Neural cell (in vitro differentiated cells): ENCODE measurements at regions not wholly inside any gene's neighbourhood (a gene's known extent, or its start where the extent isn't known, plus 50 kb on each side); places are given as distances from the start of the nearest gene placed in this dataset.

Experiments
- H2AFZ ChIP-seq: fragments of 200-600, 300-800 bp; sonication (generic), shearing (Covaris generic); 2 replicates; pipeline ENCODE4 v1.6.0; 2014; ENCODE audit warnings: low read depth, mild to moderate bottlenecking, antibody characterized with exemption, low read length, moderate library complexity
- H3F3A ChIP-seq: fragments of 200-600 bp; shearing (Covaris generic); 2 replicates; pipeline ENCODE4 v1.6.1; 2016; ENCODE audit warnings: mild to moderate bottlenecking, moderate library complexity, mixed read lengths, antibody characterized with exemption, low read length; ENCODE audit not compliant: insufficient read depth, poor library complexity, severe bottlenecking
- H3K27ac ChIP-seq: fragments of 200-600, 300-800 bp; sonication (generic), shearing (Covaris generic); 2 replicates; pipeline ENCODE4 v1.5.1; 2014; ENCODE audit warnings: mild to moderate bottlenecking, low read length, moderate library complexity
- H3K27me3 ChIP-seq: fragments of 300-800, 200-600 bp; sonication (generic), shearing (Covaris generic); 2 replicates; pipeline ENCODE4 v1.6.0; 2014; ENCODE audit warnings: mild to moderate bottlenecking, low read depth, low read length, moderate library complexity; ENCODE audit not compliant: insufficient read depth
- H3K36me3 ChIP-seq: fragments of 300-800, 200-600 bp; sonication (generic), shearing (Covaris generic); 2 replicates; pipeline ENCODE4 v1.5.1; 2014; ENCODE audit warnings: mild to moderate bottlenecking, antibody characterized with exemption, low read length, moderate library complexity; ENCODE audit not compliant: insufficient read depth
- H3K4me2 ChIP-seq: fragments of 300-800, 200-600 bp; sonication (generic), shearing (Covaris generic); 2 replicates; pipeline ENCODE4 v1.6.0; 2014; ENCODE audit warnings: mild to moderate bottlenecking, low read length
- H3K4me3 ChIP-seq: fragments of 300-800, 200-600 bp; sonication (generic), shearing (Covaris generic); 2 replicates; pipeline ENCODE4 v1.5.1; 2014; ENCODE audit warnings: mild to moderate bottlenecking, low read length, moderate library complexity
- H3K79me2 ChIP-seq: fragments of 200-600 bp; shearing (Covaris generic); replicated peaks from 2 replicates; pipeline ENCODE4 v1.6.0; 2014; ENCODE audit warnings: mild to moderate bottlenecking, low read length, moderate library complexity; ENCODE audit not compliant: insufficient read depth
- H3K9ac ChIP-seq: fragments of 300-800, 200-600 bp; sonication (generic), shearing (Covaris generic); 2 replicates; pipeline ENCODE4 v1.6.1; 2016; ENCODE audit warnings: mild to moderate bottlenecking, low read length, mixed read lengths
- H3K9me2 ChIP-seq: fragments of 200-600 bp; shearing (Covaris generic); 2 replicates; pipeline ENCODE4 v1.6.1; 2016; ENCODE audit warnings: mild to moderate bottlenecking, low read length, mixed read lengths; ENCODE audit not compliant: insufficient read depth
- H3K9me3 ChIP-seq: fragments of 200-600, 300-800 bp; sonication (generic), shearing (Covaris generic); 2 replicates; pipeline ENCODE4 v1.6.1; 2016; ENCODE audit warnings: mild to moderate bottlenecking, mixed run types, low read length, moderate library complexity, mixed read lengths
- H4K20me1 ChIP-seq: fragments of 200-600 bp; shearing (Covaris generic); 2 replicates; pipeline ENCODE4 v1.6.1; 2016; ENCODE audit warnings: mild to moderate bottlenecking, mixed run types; ENCODE audit not compliant: insufficient read depth
- EP300 ChIP-seq: fragments of 450-650 bp; conservative IDR thresholded peaks from 2 replicates; pipeline ENCODE4 v1.6.1; 2014; ENCODE audit warnings: antibody characterized with exemption, mild to moderate bottlenecking, moderate library complexity; ENCODE audit not compliant: poor library complexity, severe bottlenecking
- EZH2 ChIP-seq: fragments of 200-600, 300-800 bp; shearing (Covaris generic), sonication (generic); IDR thresholded peaks from 2 replicates; pipeline ENCODE4 v1.6.1; 2014; ENCODE audit warnings: antibody characterized with exemption, low read length, borderline replicate concordance, mild to moderate bottlenecking; ENCODE audit not compliant: insufficient read depth, poor library complexity, severe bottlenecking
- MXI1 ChIP-seq: fragments of 450-650 bp; conservative IDR thresholded peaks from 2 replicates; pipeline ENCODE4 v1.6.1; 2014; ENCODE audit warnings: antibody characterized with exemption, mild to moderate bottlenecking; ENCODE audit not compliant: poor library complexity, severe bottlenecking
- POLR2AphosphoS5 ChIP-seq: IDR thresholded peaks from 2 replicates; pipeline ENCODE4 v1.6.1; 2012
- RAD21 ChIP-seq: fragments of 450-650 bp; conservative IDR thresholded peaks from 2 replicates; pipeline ENCODE4 v1.6.1; 2014; ENCODE audit warnings: antibody characterized with exemption, mild to moderate bottlenecking, moderate library complexity
- SMC3 ChIP-seq: fragments of 450-650 bp; conservative IDR thresholded peaks from 2 replicates; pipeline ENCODE4 v1.6.1; 2014; ENCODE audit warnings: antibody characterized with exemption, mild to moderate bottlenecking, moderate library complexity; ENCODE audit not compliant: poor library complexity
- TAF1 ChIP-seq: IDR thresholded peaks from 2 replicates; pipeline ENCODE4 v1.6.1; 2012; ENCODE audit warnings: low read depth
- TF ChIP-seq, protein P1 (sequence below): fragments of 450-650 bp; IDR thresholded peaks from 2 replicates; pipeline ENCODE4 v1.5.1; 2014; ENCODE audit warnings: antibody characterized with exemption, mild to moderate bottlenecking, moderate library complexity; ENCODE audit not compliant: poor library complexity, severe bottlenecking
- TF ChIP-seq, protein P2 (sequence below): IDR thresholded peaks from 2 replicates; pipeline ENCODE4 v1.6.1; 2012; ENCODE audit warnings: borderline replicate concordance

GRCh38 chr15:72884311-72884710 lies 100.8 kb upstream of the ADPGK start:
- TF ChIP-seq, protein P1, sequence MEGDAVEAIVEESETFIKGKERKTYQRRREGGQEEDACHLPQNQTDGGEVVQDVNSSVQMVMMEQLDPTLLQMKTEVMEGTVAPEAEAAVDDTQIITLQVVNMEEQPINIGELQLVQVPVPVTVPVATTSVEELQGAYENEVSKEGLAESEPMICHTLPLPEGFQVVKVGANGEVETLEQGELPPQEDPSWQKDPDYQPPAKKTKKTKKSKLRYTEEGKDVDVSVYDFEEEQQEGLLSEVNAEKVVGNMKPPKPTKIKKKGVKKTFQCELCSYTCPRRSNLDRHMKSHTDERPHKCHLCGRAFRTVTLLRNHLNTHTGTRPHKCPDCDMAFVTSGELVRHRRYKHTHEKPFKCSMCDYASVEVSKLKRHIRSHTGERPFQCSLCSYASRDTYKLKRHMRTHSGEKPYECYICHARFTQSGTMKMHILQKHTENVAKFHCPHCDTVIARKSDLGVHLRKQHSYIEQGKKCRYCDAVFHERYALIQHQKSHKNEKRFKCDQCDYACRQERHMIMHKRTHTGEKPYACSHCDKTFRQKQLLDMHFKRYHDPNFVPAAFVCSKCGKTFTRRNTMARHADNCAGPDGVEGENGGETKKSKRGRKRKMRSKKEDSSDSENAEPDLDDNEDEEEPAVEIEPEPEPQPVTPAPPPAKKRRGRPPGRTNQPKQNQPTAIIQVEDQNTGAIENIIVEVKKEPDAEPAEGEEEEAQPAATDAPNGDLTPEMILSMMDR: no peak
- TF ChIP-seq EP300 (no peak), EZH2 (no peak), TAF1 (no peak), POLR2AphosphoS5 (no peak)
- TF ChIP-seq, protein P2, sequence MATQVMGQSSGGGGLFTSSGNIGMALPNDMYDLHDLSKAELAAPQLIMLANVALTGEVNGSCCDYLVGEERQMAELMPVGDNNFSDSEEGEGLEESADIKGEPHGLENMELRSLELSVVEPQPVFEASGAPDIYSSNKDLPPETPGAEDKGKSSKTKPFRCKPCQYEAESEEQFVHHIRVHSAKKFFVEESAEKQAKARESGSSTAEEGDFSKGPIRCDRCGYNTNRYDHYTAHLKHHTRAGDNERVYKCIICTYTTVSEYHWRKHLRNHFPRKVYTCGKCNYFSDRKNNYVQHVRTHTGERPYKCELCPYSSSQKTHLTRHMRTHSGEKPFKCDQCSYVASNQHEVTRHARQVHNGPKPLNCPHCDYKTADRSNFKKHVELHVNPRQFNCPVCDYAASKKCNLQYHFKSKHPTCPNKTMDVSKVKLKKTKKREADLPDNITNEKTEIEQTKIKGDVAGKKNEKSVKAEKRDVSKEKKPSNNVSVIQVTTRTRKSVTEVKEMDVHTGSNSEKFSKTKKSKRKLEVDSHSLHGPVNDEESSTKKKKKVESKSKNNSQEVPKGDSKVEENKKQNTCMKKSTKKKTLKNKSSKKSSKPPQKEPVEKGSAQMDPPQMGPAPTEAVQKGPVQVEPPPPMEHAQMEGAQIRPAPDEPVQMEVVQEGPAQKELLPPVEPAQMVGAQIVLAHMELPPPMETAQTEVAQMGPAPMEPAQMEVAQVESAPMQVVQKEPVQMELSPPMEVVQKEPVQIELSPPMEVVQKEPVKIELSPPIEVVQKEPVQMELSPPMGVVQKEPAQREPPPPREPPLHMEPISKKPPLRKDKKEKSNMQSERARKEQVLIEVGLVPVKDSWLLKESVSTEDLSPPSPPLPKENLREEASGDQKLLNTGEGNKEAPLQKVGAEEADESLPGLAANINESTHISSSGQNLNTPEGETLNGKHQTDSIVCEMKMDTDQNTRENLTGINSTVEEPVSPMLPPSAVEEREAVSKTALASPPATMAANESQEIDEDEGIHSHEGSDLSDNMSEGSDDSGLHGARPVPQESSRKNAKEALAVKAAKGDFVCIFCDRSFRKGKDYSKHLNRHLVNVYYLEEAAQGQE: no peak
- no peaks in the 10 kb centered on the region for H3K79me2 ChIP-seq
- no peak overlapping the region for H2AFZ ChIP-seq
- no peaks in the 10 kb centered on the region for H3K9me3 ChIP-seq
- H3F3A ChIP-seq: no peaks in the 10 kb centered on the region
- no peak overlapping the region for H3K27ac ChIP-seq
- no peaks in the 10 kb centered on the region for H3K27me3 ChIP-seq
- H3K36me3 ChIP-seq: no peaks in the 10 kb centered on the region
- no peaks in the 10 kb centered on the region for H3K9me2 ChIP-seq
- no peak overlapping the region for H3K9ac ChIP-seq
- no peaks in the 10 kb centered on the region for H4K20me1 ChIP-seq
- H3K4me3 ChIP-seq: no peak overlapping the region
- no peak overlapping the region for H3K4me2 ChIP-seq

- no peaks in the 10 kb centered on the region for H3K9me3 ChIP-seq
- no peak overlapping the region for H2AFZ ChIP-seq
- no peaks in the 10 kb centered on the region for H3K9me2 ChIP-seq
- H3F3A ChIP-seq: no peaks in the 10 kb centered on the region
- no peak overlapping the region for H3K4me3 ChIP-seq
- H3K27me3 ChIP-seq: no peaks in the 10 kb centered on the region
- no peaks in the 10 kb centered on the region for H3K79me2 ChIP-seq
- TF ChIP-seq, protein P1: no peak
- no peak for TF ChIP-seq TAF1
- TF ChIP-seq EP300: no peak
- no peak for TF ChIP-seq MXI1
- no peak for TF ChIP-seq EZH2
- TF ChIP-seq, protein P2: no peak
- no peak for TF ChIP-seq POLR2AphosphoS5
- no peak for TF ChIP-seq RAD21
- TF ChIP-seq SMC3: no peak
- H4K20me1 ChIP-seq: no peaks in the 10 kb centered on the region
- no peaks in the 10 kb centered on the region for H3K36me3 ChIP-seq
- no peak overlapping the region for H3K27ac ChIP-seq
- H3K4me2 ChIP-seq: no peak overlapping the region
- H3K9ac ChIP-seq: no peak overlapping the region
Observed at GRCh38 chr15:72873379-72874233, 90.0 kb upstream of the ADPGK start.
